ENCODE measurements at regions not wholly inside any gene's neighbourhood (a gene's known extent, or its start where the extent isn't known, plus 50 kb on each side); places are given as distances from the start of the nearest gene placed in this dataset.

DNA sequence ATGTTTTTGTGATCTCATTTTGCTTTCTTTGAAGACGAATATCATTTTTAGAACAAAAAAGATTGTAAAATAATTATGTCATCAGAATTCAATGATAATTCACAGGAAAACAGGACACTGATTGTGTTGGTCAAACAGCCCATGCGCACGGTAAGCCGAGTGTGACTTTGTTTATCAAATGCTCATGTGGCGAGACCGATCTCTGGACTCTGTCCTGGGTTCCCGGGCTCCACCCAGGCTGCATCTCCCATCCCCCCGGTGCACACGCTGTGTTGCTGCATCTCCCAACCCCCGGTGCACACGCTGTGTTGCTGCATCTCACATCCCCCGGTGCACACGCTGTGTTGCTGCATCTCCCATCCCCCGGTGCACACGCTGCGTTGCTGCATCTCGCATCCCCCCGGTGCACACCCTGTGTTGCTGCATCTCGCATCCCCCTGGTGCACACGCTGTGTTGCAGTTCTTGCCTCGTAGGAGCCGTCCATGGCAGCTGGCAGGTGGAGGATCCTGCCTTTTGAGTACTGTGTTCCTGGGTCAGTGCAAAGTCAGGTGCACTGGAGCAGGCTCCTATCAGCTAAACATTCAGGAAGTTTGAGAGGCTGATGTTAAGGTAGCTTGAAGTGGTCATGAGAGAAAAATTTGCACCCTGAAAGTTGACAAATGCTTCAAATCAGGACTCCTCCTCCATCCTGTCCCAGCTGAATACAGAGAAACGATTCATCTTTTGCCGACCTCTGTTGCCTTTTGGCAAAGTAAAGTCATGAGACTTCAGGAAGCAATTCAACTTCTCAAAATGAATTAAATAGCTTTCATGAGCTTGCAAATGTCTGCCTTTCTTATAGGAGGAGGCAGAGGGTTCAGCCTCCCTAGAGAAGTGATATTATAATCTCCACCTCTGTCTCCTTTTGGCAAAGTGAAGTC is 77.1 kb upstream of the FRMD1 start (continued):
- TF ChIP-seq MNT (conservative IDR thresholded peaks at IDR 0.05) (no peak), U2AF1 (optimal IDR thresholded peaks at IDR 0.05; ENCODE audit: low read depth, low read length) (no peak), THRAP3 (IDR thresholded peaks at IDR 0.05; ENCODE audit: borderline replicate concordance) (no peak), ZC3H8 (IDR thresholded peaks at IDR 0.05) (no peak), ZKSCAN3 (CRISPR knock-in tag; IDR thresholded peaks at IDR 0.05) (no peak), NR2C2 (CRISPR knock-in tag; IDR thresholded peaks at IDR 0.05) (no peak), NR2C2 (tag; IDR thresholded peaks at IDR 0.05) (no peak), RHOXF2B (CRISPR knock-in tag; conservative IDR thresholded peaks at IDR 0.05) (no peak), NFATC3 (IDR thresholded peaks at IDR 0.05) (no peak), CEBPG (CRISPR knock-in tag; IDR thresholded peaks at IDR 0.05) (no peak), CEBPG (tag; conservative IDR thresholded peaks at IDR 0.05 in 1 of 2, IDR thresholded peaks at IDR 0.05 in 1 of 2) (no peak)
- TF ChIP-seq, protein P1, sequence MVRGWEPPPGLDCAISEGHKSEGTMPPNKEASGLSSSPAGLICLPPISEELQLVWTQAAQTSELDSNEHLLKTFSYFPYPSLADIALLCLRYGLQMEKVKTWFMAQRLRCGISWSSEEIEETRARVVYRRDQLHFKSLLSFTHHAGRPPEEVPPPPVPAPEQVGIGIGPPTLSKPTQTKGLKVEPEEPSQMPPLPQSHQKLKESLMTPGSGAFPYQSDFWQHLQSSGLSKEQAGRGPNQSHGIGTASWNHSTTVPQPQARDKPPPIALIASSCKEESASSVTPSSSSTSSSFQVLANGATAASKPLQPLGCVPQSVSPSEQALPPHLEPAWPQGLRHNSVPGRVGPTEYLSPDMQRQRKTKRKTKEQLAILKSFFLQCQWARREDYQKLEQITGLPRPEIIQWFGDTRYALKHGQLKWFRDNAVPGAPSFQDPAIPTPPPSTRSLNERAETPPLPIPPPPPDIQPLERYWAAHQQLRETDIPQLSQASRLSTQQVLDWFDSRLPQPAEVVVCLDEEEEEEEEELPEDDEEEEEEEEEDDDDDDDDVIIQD (CRISPR knock-in tag; IDR thresholded peaks at IDR 0.05) = no peak
- TF ChIP-seq, protein P2, sequence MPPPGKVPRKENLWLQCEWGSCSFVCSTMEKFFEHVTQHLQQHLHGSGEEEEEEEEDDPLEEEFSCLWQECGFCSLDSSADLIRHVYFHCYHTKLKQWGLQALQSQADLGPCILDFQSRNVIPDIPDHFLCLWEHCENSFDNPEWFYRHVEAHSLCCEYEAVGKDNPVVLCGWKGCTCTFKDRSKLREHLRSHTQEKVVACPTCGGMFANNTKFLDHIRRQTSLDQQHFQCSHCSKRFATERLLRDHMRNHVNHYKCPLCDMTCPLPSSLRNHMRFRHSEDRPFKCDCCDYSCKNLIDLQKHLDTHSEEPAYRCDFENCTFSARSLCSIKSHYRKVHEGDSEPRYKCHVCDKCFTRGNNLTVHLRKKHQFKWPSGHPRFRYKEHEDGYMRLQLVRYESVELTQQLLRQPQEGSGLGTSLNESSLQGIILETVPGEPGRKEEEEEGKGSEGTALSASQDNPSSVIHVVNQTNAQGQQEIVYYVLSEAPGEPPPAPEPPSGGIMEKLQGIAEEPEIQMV (tag; conservative IDR thresholded peaks at IDR 0.05; ENCODE audit: low read depth) = no peak
